DMS114 treated with DMSO at 0.1 percent for 48 hours (cell line): ENCODE measurements at regions not wholly inside any gene's neighbourhood (a gene's known extent, or its start where the extent isn't known, plus 50 kb on each side); places are given as distances from the start of the nearest gene placed in this dataset.

Experiments used
- DNase-seq: peaks from one replicate; lab custom pipeline; 2025; ENCODE audit not compliant: unreplicated experiment; lab: John Stamatoyannopoulos, UW

DNA sequence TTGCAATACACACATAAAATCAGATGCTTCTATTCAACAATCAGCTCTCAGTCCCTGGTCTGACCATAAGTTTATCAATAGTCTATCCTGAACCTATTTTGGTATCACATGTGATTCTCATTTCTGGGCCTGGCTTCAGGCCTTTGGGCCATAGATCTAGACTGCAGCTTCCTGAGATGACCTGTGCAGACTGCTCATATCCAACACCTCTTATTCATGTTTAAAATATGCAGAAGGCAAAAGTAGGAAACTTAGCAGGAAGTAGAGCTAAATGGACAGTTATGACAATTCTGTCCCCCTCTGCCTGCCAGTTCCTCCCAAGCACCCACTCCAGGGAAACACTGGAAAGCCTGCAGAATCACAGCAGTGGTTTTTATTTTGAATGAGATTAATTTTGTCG is 53.3 kb downstream of the C7orf25 start:
- no peak for DNase-seq

GRCh38 chr7:42856605-42856987 is 55.3 kb downstream of the C7orf25 start:
- DNase-seq, result no peak

- no peak for DNase-seq
These were observed 57.2 kb downstream of the C7orf25 start for GRCh38 chr7:42854571-42855118.

DNA sequence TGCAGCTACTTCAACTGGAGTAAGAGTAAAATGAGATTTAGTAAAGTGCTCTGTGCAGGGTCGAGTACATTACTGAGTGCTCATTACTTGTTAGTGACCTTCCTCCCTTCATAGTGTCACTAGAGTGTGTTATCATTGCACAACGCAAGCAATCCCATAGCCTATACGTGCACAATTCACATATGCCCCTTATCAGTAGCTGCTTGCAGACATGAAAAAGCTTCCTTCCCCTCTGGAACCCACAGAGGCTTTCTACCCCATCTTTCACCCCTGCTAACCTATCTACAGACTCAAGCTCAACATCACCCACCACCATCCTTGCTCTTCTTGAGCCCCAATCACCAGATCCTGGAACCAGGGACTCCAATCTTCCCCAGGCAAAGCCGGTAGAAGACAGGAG is 59.3 kb downstream of the C7orf25 start:
- DNase-seq, result no peak

DNA sequence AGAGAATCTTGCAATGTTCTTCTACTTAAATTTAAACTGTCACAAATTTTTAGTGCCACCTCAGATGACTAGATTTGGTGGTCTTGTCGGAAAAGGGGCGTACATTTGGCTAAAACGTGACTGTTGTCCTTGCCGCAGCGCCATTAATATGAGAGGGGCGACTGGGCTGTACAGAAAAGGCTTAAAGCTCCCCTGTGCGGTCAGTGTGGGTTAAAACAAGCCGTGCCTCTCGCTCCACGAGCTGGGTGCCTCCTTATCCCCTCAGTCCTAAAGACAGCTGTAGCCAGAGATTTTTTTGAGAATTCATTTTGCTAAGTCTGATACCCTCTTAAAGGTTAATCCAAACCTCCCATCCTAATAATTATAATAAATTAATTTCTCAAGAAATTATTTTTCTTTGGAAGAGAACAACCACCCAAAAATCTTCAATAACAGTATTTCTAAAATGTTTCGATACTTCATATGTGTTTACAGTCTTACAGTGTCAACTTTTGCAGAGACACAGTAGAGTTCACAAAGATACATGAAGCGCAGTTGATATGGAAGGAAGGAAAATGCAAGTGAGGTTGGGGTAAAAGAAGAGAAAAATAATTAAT is 68.6 kb downstream of the C7orf25 start:
- peak; percentile 76 for DNase-seq

DNA sequence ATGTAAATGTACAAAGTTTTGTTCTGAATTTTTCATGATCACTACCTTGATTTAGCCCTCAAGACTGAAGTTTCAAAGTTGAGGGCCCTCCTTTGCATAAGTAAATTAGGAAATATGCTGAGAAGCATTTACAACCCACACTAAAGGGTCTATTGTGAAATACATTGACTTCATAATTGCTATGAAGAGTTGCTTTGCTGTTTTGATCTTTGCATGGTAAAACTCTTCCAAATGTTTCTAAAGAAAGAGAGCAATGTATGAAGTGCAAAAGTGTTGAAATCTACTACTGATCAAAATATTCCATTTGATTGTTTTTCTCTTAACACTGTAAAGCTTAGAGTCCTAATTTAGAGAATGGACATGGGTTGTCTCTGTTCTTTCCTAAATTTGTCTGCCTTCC is 77.2 kb downstream of the C7orf25 start:
- no peak for DNase-seq

- no peak for DNase-seq
These were observed 78.5 kb downstream of the C7orf25 start for GRCh38 chr7:42833411-42833810.

DNA sequence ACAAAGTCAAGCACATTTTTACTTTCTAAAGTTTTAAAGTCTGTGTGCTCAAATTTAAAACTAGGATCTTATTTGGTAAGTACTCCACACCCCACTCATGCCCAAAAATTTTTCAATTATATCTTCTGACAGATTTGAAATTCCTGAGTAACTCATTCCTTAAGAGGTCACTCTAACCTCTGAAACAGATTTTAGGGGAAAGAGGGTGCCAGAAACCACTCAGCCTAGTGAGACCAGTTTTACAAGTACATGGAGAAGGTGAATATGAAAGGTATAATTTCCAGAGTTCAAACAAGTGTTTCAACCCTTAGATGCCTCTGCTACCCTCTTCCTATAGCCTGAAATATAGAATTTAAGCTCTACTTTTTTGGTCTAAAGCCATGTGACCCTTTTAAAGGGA is 79.2 kb downstream of the C7orf25 start:
- DNase-seq, result no peak

DNA sequence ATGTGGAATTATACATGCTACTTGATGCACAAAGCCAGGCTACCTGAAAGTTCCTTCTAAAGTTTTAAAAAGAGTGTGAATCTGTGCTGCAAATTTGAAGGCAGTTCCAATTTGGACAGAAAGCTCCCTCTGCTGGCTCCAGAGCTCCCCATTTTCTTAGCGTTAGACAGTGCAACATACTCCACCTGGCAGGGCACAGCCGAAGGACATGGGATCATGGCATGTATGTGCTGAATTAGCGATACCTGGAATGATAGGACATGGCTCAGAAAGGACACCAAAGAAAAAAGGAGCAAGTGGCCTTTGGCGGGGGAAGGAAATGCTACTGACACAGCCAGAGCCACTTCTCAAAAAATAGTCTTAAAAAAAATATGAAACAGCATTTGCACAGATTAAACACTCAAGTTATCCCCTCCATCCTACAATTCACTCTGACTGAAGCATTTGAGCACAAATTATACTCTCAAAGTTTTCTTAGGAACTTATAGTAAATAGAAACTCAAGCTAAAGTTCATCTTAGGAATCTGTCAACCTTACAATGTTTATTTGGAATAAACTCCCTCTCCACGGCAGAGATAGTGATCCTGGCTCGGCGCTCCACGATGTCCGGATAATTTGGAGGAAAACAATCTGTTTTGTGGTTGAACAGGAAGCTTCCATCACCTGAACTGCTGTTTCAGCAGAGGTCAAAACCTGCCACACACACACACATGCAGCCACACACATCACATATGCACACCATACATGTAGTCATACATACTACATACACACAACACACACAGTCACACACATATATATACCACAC is 80.0 kb downstream of the C7orf25 start:
- DNase-seq, result peak; percentile 26

GRCh38 chr7:42831006-42831717 is 80.7 kb downstream of the C7orf25 start:
- no peak for DNase-seq

- DNase-seq, result no peak
These were observed 99.1 kb downstream of the C7orf25 start for GRCh38 chr7:42812779-42813178.

- DNase-seq, result no peak
These were observed 106.3 kb downstream of the C7orf25 start for GRCh38 chr7:42805601-42806000.

DNA sequence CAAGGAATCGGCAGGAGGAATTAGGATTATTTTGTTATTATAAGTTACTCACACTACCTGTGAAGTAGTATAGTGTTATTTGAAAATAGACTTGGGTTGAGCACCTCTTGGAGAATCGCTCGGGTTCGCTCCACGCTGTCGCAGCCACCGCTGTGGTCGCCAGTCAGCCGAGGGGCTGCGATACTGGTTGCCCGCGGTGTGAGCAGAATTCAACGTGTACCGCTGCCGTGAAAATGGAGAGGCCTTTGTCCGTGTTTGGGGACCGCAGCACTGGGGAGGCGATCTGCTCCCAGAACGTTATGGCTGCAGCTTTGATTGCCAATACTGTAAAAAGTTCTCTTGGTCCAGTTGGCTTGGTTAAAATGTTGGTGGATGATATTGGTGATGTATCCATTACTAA is 117.2 kb downstream of the C7orf25 start:
- no peak for DNase-seq

DNA sequence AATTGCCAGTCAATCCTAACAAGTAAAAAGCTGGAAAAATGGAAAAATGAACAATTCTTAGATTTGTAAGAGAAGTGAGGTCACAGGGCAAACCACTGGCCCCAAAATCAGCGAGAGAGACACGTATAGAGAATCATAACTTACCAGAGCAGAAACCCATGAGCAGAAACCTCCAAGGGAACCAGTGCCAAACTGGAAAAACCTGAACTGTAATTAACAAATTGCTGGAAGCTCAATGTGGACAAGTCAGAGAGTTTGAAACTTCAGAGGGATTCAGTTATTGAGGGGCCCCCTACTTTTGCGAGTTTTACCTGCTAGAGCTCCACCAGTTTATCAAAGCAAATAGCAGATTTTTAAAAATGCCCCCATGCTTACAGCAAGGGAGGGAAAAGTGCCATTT is 119.0 kb downstream of the C7orf25 start:
- DNase-seq, result no peak

- no peak for DNase-seq
These were observed 121.7 kb downstream of the C7orf25 start for GRCh38 chr7:42790196-42790595.

- DNase-seq, result no peak
These were observed 137.4 kb downstream of the C7orf25 start for GRCh38 chr7:42774436-42774835.

DNA sequence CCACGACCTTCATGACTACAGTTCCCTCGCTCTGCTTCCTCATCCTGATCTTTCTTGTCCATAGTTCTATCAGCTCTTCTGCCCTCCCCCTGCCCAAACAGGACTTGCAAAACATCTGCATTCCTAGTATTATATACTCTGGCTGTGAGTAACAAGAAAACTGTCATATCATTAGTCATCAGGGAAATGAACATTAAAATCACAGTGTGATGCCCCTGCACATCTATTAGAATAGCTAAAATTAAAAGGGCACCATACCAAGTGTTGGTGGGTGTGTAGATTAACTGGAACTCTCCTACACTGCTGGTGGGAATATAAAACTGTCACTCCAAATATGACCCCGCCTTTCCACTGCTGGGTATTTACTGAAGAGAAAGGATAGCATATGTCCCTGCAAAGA is 141.8 kb downstream of the C7orf25 start:
- DNase-seq, result no peak

DNA sequence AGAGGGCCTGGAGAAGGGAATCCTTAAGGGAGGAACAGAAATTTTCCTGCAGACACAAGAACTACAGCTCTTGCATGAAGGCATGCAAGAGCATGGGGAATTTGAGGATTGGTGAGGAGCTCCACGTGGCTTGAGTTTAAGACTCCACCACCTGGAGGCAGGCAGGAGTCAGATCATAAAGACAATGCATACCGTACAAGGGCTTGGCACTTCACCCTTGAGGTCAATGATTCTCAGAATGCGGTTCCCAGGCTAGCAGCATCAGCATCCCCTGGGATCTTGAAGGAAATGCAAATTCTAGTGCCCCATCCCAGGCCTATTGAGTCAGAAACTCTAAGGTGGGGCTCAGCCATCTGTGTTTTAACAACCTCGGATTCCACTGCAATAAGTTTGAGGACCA is 143.8 kb downstream of the C7orf25 start:
- DNase-seq, result no peak

DNA sequence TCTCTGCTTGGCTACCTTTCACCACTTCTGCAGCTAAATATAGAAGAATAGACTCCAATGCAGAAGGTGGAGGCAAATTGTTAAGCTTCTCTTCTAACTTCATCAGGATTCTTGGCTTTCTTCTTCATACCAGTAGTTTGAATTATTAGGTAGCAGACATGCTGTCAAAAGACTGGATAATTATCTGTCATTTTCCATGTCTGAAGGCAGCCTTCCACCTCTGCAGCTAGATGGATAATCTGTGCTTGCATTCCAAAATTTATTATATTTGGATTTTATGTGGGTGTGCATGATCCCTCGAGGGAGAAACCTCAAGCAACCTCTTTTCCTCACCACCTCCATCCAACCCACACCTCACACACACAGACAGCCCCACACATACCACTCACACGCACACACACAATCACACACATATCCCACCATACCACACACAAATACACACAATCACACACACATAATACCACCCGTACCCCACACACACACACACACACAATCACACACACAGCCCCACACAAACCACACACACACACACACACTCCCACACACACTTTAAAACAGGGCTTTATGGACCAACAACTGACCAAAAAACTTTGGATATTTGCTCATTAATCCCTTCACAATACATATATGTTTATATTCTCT is 145.0 kb downstream of the C7orf25 start:
- no peak for DNase-seq

DNA sequence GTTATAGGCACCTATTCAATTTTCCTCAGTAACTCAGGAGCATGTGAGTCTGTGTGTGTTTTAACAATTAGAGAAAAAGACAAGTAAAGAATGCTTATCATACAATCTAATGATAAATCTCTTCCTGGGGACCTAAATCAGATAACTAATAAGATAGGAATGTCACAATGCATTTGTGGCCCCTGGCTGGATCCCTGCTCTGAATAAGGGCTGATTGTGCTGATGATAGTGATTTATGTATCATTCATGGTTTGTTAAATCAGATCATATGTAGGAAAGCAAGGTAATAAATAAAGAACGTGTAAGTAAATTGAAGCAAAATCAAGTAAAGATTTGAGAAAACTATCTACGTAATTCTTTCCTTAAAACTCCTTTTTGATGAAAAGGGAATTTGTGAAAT is 145.9 kb downstream of the C7orf25 start:
- no peak for DNase-seq

- no peak for DNase-seq
These were observed 148.7 kb downstream of the C7orf25 start for GRCh38 chr7:42763137-42763551.
